Heart left ventricle (tissue), 16 donors: ENCODE measurements at regions not wholly inside any gene's neighbourhood (a gene's known extent, or its start where the extent isn't known, plus 50 kb on each side); places are given as distances from the start of the nearest gene placed in this dataset.

Source experiments
- ATAC-seq, 4 donors: fragments of 200-7000 bp; cut with Tn5 transposase; one replicate each; pipeline ENCODE4 v1.9.1; 2020 to 2022; ENCODE audit warnings: moderate library complexity in 4 of 4, mild to moderate bottlenecking in 3 of 4, moderate number of reproducible peaks in 1 of 4
- DNase-seq, 5 donors: peaks; one replicate each; pipeline ENCODE4 v3.0.0-alpha.2; 2020
- H3K27ac ChIP-seq, 12 donors: fragments of 200-600 bp; sonication (generic) in 4 of 12; one replicate each; pipeline versions ENCODE4 v1.5.0 to v1.8.0; 2016 to 2022; ENCODE audit warnings: mild to moderate bottlenecking in 2 of 12
- H3K27me3 ChIP-seq, 9 donors: fragments of 200-600 bp; sonication (generic) in 2 of 9; one replicate each; pipeline versions ENCODE4 v1.5.1 to v1.8.0; 2016 to 2022; ENCODE audit warnings: mild to moderate bottlenecking in 3 of 9
- H3K36me3 ChIP-seq, 9 donors: fragments of 200-600 bp; sonication (generic) in 2 of 9; one replicate each; pipeline versions ENCODE4 v1.5.0 to v1.8.0; 2018 to 2022; ENCODE audit warnings: mild to moderate bottlenecking in 2 of 9
- H3K4me1 ChIP-seq, 12 donors: fragments of 200-600 bp; sonication (generic) in 4 of 12; one replicate each; pipeline versions ENCODE4 v1.5.0 to v1.8.0; 2016 to 2022; ENCODE audit warnings: mild to moderate bottlenecking in 3 of 12
- H3K4me3 ChIP-seq, 12 donors: fragments of 200-600 bp; sonication (generic) in 4 of 12; one replicate each; pipeline versions ENCODE4 v1.5.0 to v1.8.0; 2017 to 2022; ENCODE audit warnings: mild to moderate bottlenecking in 9 of 12, moderate library complexity in 4 of 12
- H3K9me3 ChIP-seq, 12 donors: fragments of 200-600 bp; sonication (generic) in 4 of 12; one replicate each; pipeline versions ENCODE4 v1.5.0 to v1.8.0; 2016 to 2022; ENCODE audit warnings: mild to moderate bottlenecking in 1 of 12
- POLR2A ChIP-seq, 2 donors: fragments of 450-650 bp; IDR thresholded peaks; one replicate each; pipeline ENCODE4 v1.6.1; 2017; ENCODE audit warnings: antibody characterized with exemption in 2 of 2, mild to moderate bottlenecking in 2 of 2, moderate library complexity in 2 of 2
- WGBS, 4 donors: extraction: QIAGEN DNeasy Blood & Tissue Kit in 2 of 4; methylation state at CpG; one replicate each; pipeline versions ENCODE4 v1.1.5 to v1.1.7; 2013 to 2018; 5-methylcytosine and 5-hydroxymethylcytosine counted together
- intact Hi-C, 10 donors: fragments of 100-400 bp; cut with DNase I; formaldehyde crosslinking; loops; one replicate each; pipeline versions ENCODE4 v1.11.1 to v1.14.2; 2022
- TF ChIP-seq, protein P1 (sequence below), 12 donors: fragments of 200-600 bp; sonication (generic) in 4 of 12; IDR thresholded peaks; one replicate each; pipeline versions ENCODE4 v1.5.0 to v1.8.0; 2018 to 2022; ENCODE audit warnings: antibody characterized with exemption in 12 of 12, mild to moderate bottlenecking in 5 of 12
- donor health status: ischemic (EF 13 %, LVEDD 7.1; RV severe dilation, severe dysfunction).
- donor health status: healthy with polysubstance abuse.
- donor health status: DM: no; HTN: yes; CAD: no.
- donor health status: DM: no; HTN: no; CAD: no.
- donor health status: ischemic (EF 25% LVEDD 6.9; RV normal size, moderate dysfunction).
- donor health status: ischemic (EF 25% LVEDD 5.7; RV mildly dilated, moderate dysfunction).
- donor health status: healthy.
- donor health status: DM: yes; HTN: yes; CAD: no.
- donor health status: ischemic (EF 35%, LVEDD 5.7; RV mildly dilated, moderate dysfunction).
- donor health status: nonischemic (EF 11% LVEDD 7.7; RV severe dilation, severe dysfunction).
- donor health status: DM: yes; HTN: yes; CAD: no.
- donor health status: PGD.
- donor health status: ischemic (EF 29% LVEDD 5.4; RV normal size, mild dysfunction).
- donor health status: nonischemic (EF 23%, LVEDD 6.1; RV moderate dilation, normal function).

- ATAC-seq (peak in 1 of 4 donors; percentile 45), DNase-seq (no peak)
- WGBS, 4 donors: 82 to 92% (median 86%) methylated on average over 3 of the region's 3 CpGs
- H3K9me3 ChIP-seq: peaks cover 0 to 7% (median 0%) of the 10 kb centered on the region in 12 donors
- peaks cover 0 to 8% (median 0%) of the 10 kb centered on the region in 12 donors for H3K4me1 ChIP-seq
- TF ChIP-seq, protein P1, sequence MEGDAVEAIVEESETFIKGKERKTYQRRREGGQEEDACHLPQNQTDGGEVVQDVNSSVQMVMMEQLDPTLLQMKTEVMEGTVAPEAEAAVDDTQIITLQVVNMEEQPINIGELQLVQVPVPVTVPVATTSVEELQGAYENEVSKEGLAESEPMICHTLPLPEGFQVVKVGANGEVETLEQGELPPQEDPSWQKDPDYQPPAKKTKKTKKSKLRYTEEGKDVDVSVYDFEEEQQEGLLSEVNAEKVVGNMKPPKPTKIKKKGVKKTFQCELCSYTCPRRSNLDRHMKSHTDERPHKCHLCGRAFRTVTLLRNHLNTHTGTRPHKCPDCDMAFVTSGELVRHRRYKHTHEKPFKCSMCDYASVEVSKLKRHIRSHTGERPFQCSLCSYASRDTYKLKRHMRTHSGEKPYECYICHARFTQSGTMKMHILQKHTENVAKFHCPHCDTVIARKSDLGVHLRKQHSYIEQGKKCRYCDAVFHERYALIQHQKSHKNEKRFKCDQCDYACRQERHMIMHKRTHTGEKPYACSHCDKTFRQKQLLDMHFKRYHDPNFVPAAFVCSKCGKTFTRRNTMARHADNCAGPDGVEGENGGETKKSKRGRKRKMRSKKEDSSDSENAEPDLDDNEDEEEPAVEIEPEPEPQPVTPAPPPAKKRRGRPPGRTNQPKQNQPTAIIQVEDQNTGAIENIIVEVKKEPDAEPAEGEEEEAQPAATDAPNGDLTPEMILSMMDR (IDR thresholded peaks at IDR 0.05): no peak
- TF ChIP-seq POLR2A (IDR thresholded peaks at IDR 0.05): no peak
- intact Hi-C loops: loop anchor here in 3 of 10 donors (10.0 kb wide), 1 partner anchor 380 kb away; no protein-coding TSS in a partner anchor
- H3K4me3 ChIP-seq: no peak overlapping the region
- peak overlapping the region in 2 of 12 donors; percentile 15 to 32 for H3K27ac ChIP-seq
- H3K36me3 ChIP-seq: no peaks in the 10 kb centered on the region
- H3K27me3 ChIP-seq: no peaks in the 10 kb centered on the region
Measured at GRCh38 chr3:30314757-30315325, 291.6 kb upstream of the TGFBR2 start.

GRCh38 chr3:30315447-30315846 lies 291.0 kb upstream of the TGFBR2 start:
- DNase-seq (no peak), ATAC-seq (no peak)
- intact Hi-C loops: loop anchor here in 3 of 10 donors (10.0 kb wide), 1 partner anchor 379 kb away; no protein-coding TSS in a partner anchor
- no peaks in the 10 kb centered on the region for H3K27me3 ChIP-seq
- no peaks in the 10 kb centered on the region for H3K36me3 ChIP-seq
- 73 to 81% (median 79%) methylated on average over 3 of the region's 3 CpGs for WGBS, 4 donors
- peaks cover 0 to 7% (median 0%) of the 10 kb centered on the region in 12 donors for H3K9me3 ChIP-seq
- peaks cover 0 to 11% (median 0%) of the 10 kb centered on the region in 12 donors for H3K4me1 ChIP-seq
- no peak overlapping the region for H3K4me3 ChIP-seq
- TF ChIP-seq POLR2A (IDR thresholded peaks at IDR 0.05): no peak
- TF ChIP-seq, protein P1 (IDR thresholded peaks at IDR 0.05): no peak
- H3K27ac ChIP-seq: peak overlapping the region in 2 of 12 donors; percentile 15 to 32

DNA sequence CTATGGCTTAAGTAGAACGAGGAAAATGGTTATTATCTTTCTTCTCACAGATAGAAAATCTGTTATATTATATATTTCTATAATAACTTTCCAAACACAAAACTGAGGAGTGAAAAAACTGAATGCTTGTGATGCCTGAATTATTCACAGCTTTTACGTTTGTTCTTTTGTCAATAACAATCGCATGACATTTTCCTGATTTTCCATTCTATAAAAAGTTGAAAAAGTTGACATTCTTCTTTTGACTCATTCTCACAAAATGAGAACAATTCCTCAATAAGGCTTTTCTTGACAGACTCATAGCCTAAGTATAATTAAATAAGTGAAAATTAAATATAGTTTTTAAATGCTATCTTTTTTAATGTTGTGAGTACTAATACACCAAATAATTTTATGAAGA lies 288.8 kb upstream of the TGFBR2 start:
- 94 to 98% (median 95%) methylated on average over 3 of the region's 3 CpGs for WGBS, 4 donors
- intact Hi-C loops: loop anchor here in 3 of 10 donors (10.0 kb wide), 1 partner anchor 377 kb away; no protein-coding TSS in a partner anchor
- no peak for ATAC-seq

DNA sequence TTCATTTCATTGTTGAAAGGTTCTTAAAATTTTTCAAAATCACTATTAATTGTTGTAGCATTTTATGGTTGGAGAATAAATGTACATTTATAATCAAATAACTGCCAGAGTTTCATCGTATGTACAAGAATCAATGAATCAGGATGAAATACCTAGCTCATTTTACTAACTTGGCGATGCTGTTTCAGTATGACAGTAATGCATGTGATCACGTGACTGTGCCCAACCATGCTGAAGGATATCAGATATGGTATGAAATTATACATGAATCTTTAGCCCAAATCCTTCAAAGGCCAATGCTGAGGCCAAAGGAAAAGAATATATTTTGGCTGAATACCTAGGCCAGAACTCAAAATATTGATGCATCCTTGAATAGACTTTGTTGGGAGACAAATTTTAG lies 288.3 kb upstream of the TGFBR2 start:
- H3K27me3 ChIP-seq: no peaks in the 10 kb centered on the region
- no peak overlapping the region for H3K4me3 ChIP-seq
- no peak for ATAC-seq
- intact Hi-C loops: loop anchor here in 3 of 10 donors (10.0 kb wide), 1 partner anchor 377 kb away; no protein-coding TSS in a partner anchor
- no peak for DNase-seq
- TF ChIP-seq, protein P1 (IDR thresholded peaks at IDR 0.05): no peak
- TF ChIP-seq POLR2A (IDR thresholded peaks at IDR 0.05): no peak
- 95 to 99% (median 97%) methylated on average over 3 of the region's 3 CpGs for WGBS, 4 donors
- no peaks in the 10 kb centered on the region for H3K36me3 ChIP-seq
- H3K27ac ChIP-seq: no peak overlapping the region
- H3K4me1 ChIP-seq: peaks cover 0 to 11% (median 0%) of the 10 kb centered on the region in 12 donors
- peaks cover 0 to 18% (median 2%) of the 10 kb centered on the region in 12 donors for H3K9me3 ChIP-seq

More for the DNA sequence above, 288.8 kb upstream of the TGFBR2 start:
- no peaks in the 10 kb centered on the region for H3K27me3 ChIP-seq
- no peak for DNase-seq
- H3K36me3 ChIP-seq: no peaks in the 10 kb centered on the region
- H3K4me1 ChIP-seq: peaks cover 0 to 11% (median 0%) of the 10 kb centered on the region in 12 donors
- TF ChIP-seq POLR2A (IDR thresholded peaks at IDR 0.05): no peak
- TF ChIP-seq, protein P1 (IDR thresholded peaks at IDR 0.05): no peak
- H3K4me3 ChIP-seq: no peak overlapping the region
- peaks cover 0 to 13% (median 2%) of the 10 kb centered on the region in 12 donors for H3K9me3 ChIP-seq
- H3K27ac ChIP-seq: no peak overlapping the region
